OCI-LY7 (cell line): ENCODE measurements at regions not wholly inside any gene's neighbourhood (a gene's known extent, or its start where the extent isn't known, plus 50 kb on each side); places are given as distances from the start of the nearest gene placed in this dataset.

Experiments
- BruUV-seq: library from RNA; stranded (reverse); fragments of 400-500 nt; replicated peaks from 2 replicates; lab custom pipeline; 2021; lab: Mats Ljungman, UMichigan
- CTCF ChIA-PET: fragments of 300-600 bp; sonication (Branson Sonifier 250); formaldehyde crosslinking; loops from one replicate; lab custom pipeline; 2022; ENCODE audit warnings: antibody characterized with exemption; ENCODE audit not compliant: unreplicated experiment; lab: Charles Lee
- POLR2A ChIA-PET: fragments of 300-600 bp; sonication (Branson Sonifier 250); formaldehyde crosslinking; loops from one replicate; lab custom pipeline; 2022; ENCODE audit warnings: antibody characterized with exemption; lab: Charles Lee
- DNase-seq: peaks from one replicate; pipeline ENCODE4 v3.0.0-alpha.2; 2015; ENCODE audit warnings: low spot score
- H2AFZ ChIP-seq: fragments of 200-600 bp; sonication (generic), shearing (Covaris generic); 2 replicates; pipeline ENCODE4 v1.6.1; 2014; ENCODE audit warnings: mild to moderate bottlenecking, antibody characterized with exemption, low read length, moderate library complexity
- H3K27ac ChIP-seq: fragments of 200-600 bp; sonication (generic); 2 replicates; pipeline ENCODE4 v1.5.1; 2014; ENCODE audit warnings: mixed run types, low read depth, mild to moderate bottlenecking, moderate library complexity, low read length, inconsistent platforms; ENCODE audit not compliant: poor library complexity, severe bottlenecking
- H3K36me3 ChIP-seq: fragments of 200-600 bp; sonication (generic); 2 replicates; pipeline ENCODE4 v1.6.1; 2014; ENCODE audit warnings: mild to moderate bottlenecking, antibody characterized with exemption, low read length, moderate library complexity, mixed read lengths; ENCODE audit not compliant: insufficient read depth
- H3K4me1 ChIP-seq: fragments of 200-600 bp; sonication (generic); 2 replicates; pipeline ENCODE4 v1.5.1; 2014; ENCODE audit warnings: mild to moderate bottlenecking, low read length; ENCODE audit not compliant: insufficient read depth, poor library complexity, severe bottlenecking
- H3K4me2 ChIP-seq: fragments of 200-600 bp; sonication (generic); 2 replicates; pipeline ENCODE4 v1.6.1; 2014; ENCODE audit warnings: mild to moderate bottlenecking, low read length
- H3K4me3 ChIP-seq: fragments of 200-600 bp; sonication (generic); 2 replicates; pipeline ENCODE4 v1.5.1; 2014; ENCODE audit warnings: mild to moderate bottlenecking, low read depth, low read length; ENCODE audit not compliant: poor library complexity, severe bottlenecking
- H3K79me2 ChIP-seq: fragments of 200-600 bp; sonication (generic); 2 replicates; pipeline ENCODE4 v1.6.1; 2016; ENCODE audit warnings: low read depth, mild to moderate bottlenecking, low read length, moderate library complexity, mixed read lengths; ENCODE audit not compliant: insufficient read depth
- H3K9me2 ChIP-seq: fragments of 200-600 bp; sonication (generic); 2 replicates; pipeline ENCODE4 v1.6.1; 2016; ENCODE audit warnings: mild to moderate bottlenecking, low read length, mixed read lengths; ENCODE audit not compliant: insufficient read depth
- H3K9me3 ChIP-seq: fragments of 200-600 bp; sonication (generic); 2 replicates; pipeline ENCODE4 v1.6.1; 2014; ENCODE audit warnings: mild to moderate bottlenecking, mixed run types, low read length, mixed read lengths
- H4K20me1 ChIP-seq: fragments of 200-600 bp; sonication (generic); 2 replicates; pipeline ENCODE4 v1.6.1; 2014; ENCODE audit warnings: mild to moderate bottlenecking, antibody characterized with exemption, low read length, moderate library complexity, mixed read lengths; ENCODE audit not compliant: insufficient read depth
- CTCF ChIP-seq: fragments of 200-600 bp; sonication (generic); conservative IDR thresholded peaks from 2 replicates; pipeline ENCODE4 v1.5.1; 2014; ENCODE audit warnings: mild to moderate bottlenecking, antibody characterized with exemption, low read length, moderate library complexity, mixed read lengths
- EZH2phosphoT487 ChIP-seq: fragments of 200-600 bp; sonication (generic); IDR thresholded peaks from 2 replicates; pipeline ENCODE4 v1.6.1; 2018; ENCODE audit warnings: low read depth, borderline replicate concordance, mild to moderate bottlenecking, mixed run types, antibody characterized with exemption, low read length, moderate library complexity, mixed read lengths
- intact Hi-C: fragments of 100-400 bp; cut with micrococcal nuclease; formaldehyde crosslinking; loops from one replicate; pipeline ENCODE4 v1.10.0; 2022; ENCODE audit not compliant: unreplicated experiment

- intact Hi-C loops: no loop called here
- Histone ChIP-seq H4K20me1 (no peaks in the 10 kb centered on the region), H2AFZ (no peak overlapping the region), H3K9me3 (no peaks in the 10 kb centered on the region), H3K79me2 (no peaks in the 10 kb centered on the region), H3K4me3 (no peak overlapping the region), H3K4me1 (no peaks in the 10 kb centered on the region), H3K27ac (no peak overlapping the region), H3K4me2 (no peak overlapping the region), H3K36me3 (no peaks in the 10 kb centered on the region), H3K9me2 (no peaks in the 10 kb centered on the region)
- ChIA-PET CTCF (no interaction called here), POLR2A (no interaction called here)
- DNase-seq: no peak
- BruUV-seq: no TSS peak
- TF ChIP-seq CTCF (no peak), EZH2phosphoT487 (no peak)
Observed at GRCh38 chr2:118667964-118668363, 179.5 kb downstream of the EN1 start.

- H3K4me3 ChIP-seq: no peak overlapping the region
- POLR2A ChIA-PET: no interaction called here
- CTCF ChIA-PET: no interaction called here
- H3K79me2 ChIP-seq: no peaks in the 10 kb centered on the region
- intact Hi-C loops: no loop called here
- H2AFZ ChIP-seq: no peak overlapping the region
- H3K4me2 ChIP-seq: no peak overlapping the region
- no peaks in the 10 kb centered on the region for H3K36me3 ChIP-seq
- BruUV-seq: no TSS peak
- H3K9me2 ChIP-seq: no peaks in the 10 kb centered on the region
- DNase-seq: no peak
- H3K9me3 ChIP-seq: no peaks in the 10 kb centered on the region
- H3K4me1 ChIP-seq: no peaks in the 10 kb centered on the region
- TF ChIP-seq CTCF (no peak), EZH2phosphoT487 (no peak)
- no peaks in the 10 kb centered on the region for H4K20me1 ChIP-seq
- no peak overlapping the region for H3K27ac ChIP-seq
Observed at GRCh38 chr2:118667348-118667747, 180.1 kb downstream of the EN1 start.

- no peaks in the 10 kb centered on the region for H3K36me3 ChIP-seq
- H3K9me3 ChIP-seq: no peaks in the 10 kb centered on the region
- TF ChIP-seq CTCF (no peak), EZH2phosphoT487 (no peak)
- POLR2A ChIA-PET: no interaction called here
- H4K20me1 ChIP-seq: no peaks in the 10 kb centered on the region
- intact Hi-C loops: no loop called here
- no peaks in the 10 kb centered on the region for H3K9me2 ChIP-seq
- no peak overlapping the region for H3K4me2 ChIP-seq
- no peaks in the 10 kb centered on the region for H3K79me2 ChIP-seq
- no peaks in the 10 kb centered on the region for H3K4me1 ChIP-seq
- no peak overlapping the region for H3K27ac ChIP-seq
- CTCF ChIA-PET: no interaction called here
- no peak overlapping the region for H2AFZ ChIP-seq
- no peak overlapping the region for H3K4me3 ChIP-seq
- BruUV-seq: no TSS peak
- no peak for DNase-seq
Observed at GRCh38 chr2:118665784-118666529, 181.5 kb downstream of the EN1 start.
